WTC11 (cell line): ENCODE measurements at regions not wholly inside any gene's neighbourhood (a gene's known extent, or its start where the extent isn't known, plus 50 kb on each side); places are given as distances from the start of the nearest gene placed in this dataset.

Source experiments
- ATAC-seq: fragments of 200-7000 bp; cut with Tn5 transposase; 2 replicates; pipeline ENCODE4 v1.10.0; 2021; ENCODE audit warnings: mild to moderate bottlenecking, moderate library complexity
- CTCF ChIA-PET: fragments of 300-600 bp; sonication (Branson Sonifier 250); formaldehyde crosslinking; loops from one replicate; lab custom pipeline; 2021; ENCODE audit warnings: antibody characterized with exemption; lab: Charles Lee
- POLR2A ChIA-PET: fragments of 350-600 bp; sonication (Branson Sonifier 250); formaldehyde crosslinking; loops from one replicate; lab custom pipeline; 2021; ENCODE audit warnings: antibody characterized with exemption; lab: Charles Lee
- DNase-seq: peaks from one replicate; pipeline ENCODE4 v3.0.0; 2021; ENCODE audit warnings: low spot score
- H3K27ac Mint-ChIP-seq: 2 replicates; pipeline ENCODE4 v1.8.0; 2021; ENCODE audit warnings: mixed read lengths
- H3K27me3 Mint-ChIP-seq: 2 replicates; pipeline ENCODE4 v1.8.0; 2021; ENCODE audit warnings: low read depth, mild to moderate bottlenecking, moderate library complexity, mixed read lengths
- H3K36me3 Mint-ChIP-seq: 2 replicates; pipeline ENCODE4 v1.8.0; 2021; ENCODE audit warnings: mixed read lengths
- H3K4me1 Mint-ChIP-seq: 2 replicates; pipeline ENCODE4 v1.8.0; 2022; ENCODE audit warnings: mixed read lengths
- H3K4me3 Mint-ChIP-seq: 2 replicates; pipeline ENCODE4 v1.8.0; 2021; ENCODE audit warnings: mild to moderate bottlenecking, moderate library complexity, mixed read lengths
- H3K9me3 Mint-ChIP-seq: 2 replicates; pipeline ENCODE4 v1.8.0; 2021; ENCODE audit warnings: mixed read lengths
- ETV6 ChIP-seq: sonication (generic); formaldehyde crosslinking; IDR thresholded peaks from 2 replicates; pipeline ENCODE4 v1.8.1; 2022; ENCODE audit warnings: mild to moderate bottlenecking, missing genetic modification reagents
- GABPB1 ChIP-seq: sonication (generic); formaldehyde crosslinking; IDR thresholded peaks from 2 replicates; pipeline ENCODE4 v1.8.1; 2023; ENCODE audit warnings: mild to moderate bottlenecking, missing genetic modification reagents
- HMGA2 ChIP-seq: fragments of 250-450 bp; sonication (Bioruptor Pico); IDR thresholded peaks from 2 replicates; pipeline ENCODE4 v1.4.0; 2021; ENCODE audit warnings: mild to moderate bottlenecking, moderate library complexity
- JUN ChIP-seq: sonication (generic); formaldehyde crosslinking; IDR thresholded peaks from 2 replicates; pipeline ENCODE4 v1.8.0; 2023; ENCODE audit warnings: mild to moderate bottlenecking, missing genetic modification reagents
- KAT7 ChIP-seq: sonication (generic); formaldehyde crosslinking; IDR thresholded peaks from 2 replicates; pipeline ENCODE4 v1.8.1; 2023; ENCODE audit warnings: missing genetic modification reagents, mild to moderate bottlenecking, borderline replicate concordance
- MYBL2 ChIP-seq: sonication (generic); formaldehyde crosslinking; IDR thresholded peaks from 2 replicates; pipeline ENCODE4 v1.8.1; 2023; ENCODE audit warnings: mild to moderate bottlenecking, moderate library complexity, missing genetic modification reagents
- SMAD4 ChIP-seq: sonication (generic); formaldehyde crosslinking; IDR thresholded peaks from 2 replicates; pipeline ENCODE4 v1.8.0; 2022; ENCODE audit warnings: mild to moderate bottlenecking, missing genetic modification reagents
- TEAD4 ChIP-seq: sonication (generic); formaldehyde crosslinking; IDR thresholded peaks from 2 replicates; pipeline ENCODE4 v1.8.0; 2022; ENCODE audit warnings: mild to moderate bottlenecking, missing genetic modification reagents
- ZBTB21 ChIP-seq: sonication (generic); formaldehyde crosslinking; IDR thresholded peaks from 2 replicates; pipeline ENCODE4 v1.8.1; 2023; ENCODE audit warnings: mild to moderate bottlenecking, missing genetic modification reagents, borderline replicate concordance
- ZNF671 ChIP-seq: fragments of 250-450 bp; sonication (Bioruptor Pico); IDR thresholded peaks from 2 replicates; pipeline ENCODE4 v1.8.0; 2021; ENCODE audit warnings: mild to moderate bottlenecking
- TF ChIP-seq, protein P1 (sequence below): sonication (generic); formaldehyde crosslinking; IDR thresholded peaks from 2 replicates; pipeline ENCODE4 v1.8.0; 2023; ENCODE audit warnings: missing genetic modification reagents, mild to moderate bottlenecking, borderline replicate concordance
- TF ChIP-seq, protein P2 (sequence below): fragments of 250-450 bp; sonication (Bioruptor Pico); IDR thresholded peaks from 2 replicates; pipeline ENCODE4 v1.9.0; 2021; ENCODE audit warnings: mild to moderate bottlenecking
- TF ChIP-seq, protein P3 (sequence below): sonication (generic); formaldehyde crosslinking; IDR thresholded peaks from 2 replicates; pipeline ENCODE4 v1.8.0; 2022; ENCODE audit warnings: mild to moderate bottlenecking, missing genetic modification reagents
- TF ChIP-seq, protein P4 (sequence below): fragments of 250-450 bp; sonication (Bioruptor Pico); IDR thresholded peaks from 2 replicates; pipeline ENCODE4 v1.9.0; 2021; ENCODE audit warnings: moderate library complexity, mild to moderate bottlenecking, inconsistent platforms, borderline replicate concordance
- TF ChIP-seq, protein P5 (sequence below): sonication (generic); formaldehyde crosslinking; IDR thresholded peaks from 2 replicates; pipeline ENCODE4 v1.8.1; 2023; ENCODE audit warnings: mild to moderate bottlenecking, missing genetic modification reagents
- TF ChIP-seq, protein P6 (sequence below): sonication (generic); formaldehyde crosslinking; conservative IDR thresholded peaks from 2 replicates; pipeline ENCODE4 v1.8.1; 2022; ENCODE audit warnings: mild to moderate bottlenecking, missing genetic modification reagents
- TF ChIP-seq, protein P7 (sequence below): fragments of 250-450 bp; sonication (Bioruptor Pico); IDR thresholded peaks from 2 replicates; pipeline ENCODE4 v1.8.0; 2021; ENCODE audit warnings: mild to moderate bottlenecking
- TF ChIP-seq, protein P8 (sequence below): fragments of 250-450 bp; sonication (Bioruptor Pico); conservative IDR thresholded peaks from 2 replicates; pipeline ENCODE4 v1.9.0; 2021; ENCODE audit warnings: mild to moderate bottlenecking

DNA sequence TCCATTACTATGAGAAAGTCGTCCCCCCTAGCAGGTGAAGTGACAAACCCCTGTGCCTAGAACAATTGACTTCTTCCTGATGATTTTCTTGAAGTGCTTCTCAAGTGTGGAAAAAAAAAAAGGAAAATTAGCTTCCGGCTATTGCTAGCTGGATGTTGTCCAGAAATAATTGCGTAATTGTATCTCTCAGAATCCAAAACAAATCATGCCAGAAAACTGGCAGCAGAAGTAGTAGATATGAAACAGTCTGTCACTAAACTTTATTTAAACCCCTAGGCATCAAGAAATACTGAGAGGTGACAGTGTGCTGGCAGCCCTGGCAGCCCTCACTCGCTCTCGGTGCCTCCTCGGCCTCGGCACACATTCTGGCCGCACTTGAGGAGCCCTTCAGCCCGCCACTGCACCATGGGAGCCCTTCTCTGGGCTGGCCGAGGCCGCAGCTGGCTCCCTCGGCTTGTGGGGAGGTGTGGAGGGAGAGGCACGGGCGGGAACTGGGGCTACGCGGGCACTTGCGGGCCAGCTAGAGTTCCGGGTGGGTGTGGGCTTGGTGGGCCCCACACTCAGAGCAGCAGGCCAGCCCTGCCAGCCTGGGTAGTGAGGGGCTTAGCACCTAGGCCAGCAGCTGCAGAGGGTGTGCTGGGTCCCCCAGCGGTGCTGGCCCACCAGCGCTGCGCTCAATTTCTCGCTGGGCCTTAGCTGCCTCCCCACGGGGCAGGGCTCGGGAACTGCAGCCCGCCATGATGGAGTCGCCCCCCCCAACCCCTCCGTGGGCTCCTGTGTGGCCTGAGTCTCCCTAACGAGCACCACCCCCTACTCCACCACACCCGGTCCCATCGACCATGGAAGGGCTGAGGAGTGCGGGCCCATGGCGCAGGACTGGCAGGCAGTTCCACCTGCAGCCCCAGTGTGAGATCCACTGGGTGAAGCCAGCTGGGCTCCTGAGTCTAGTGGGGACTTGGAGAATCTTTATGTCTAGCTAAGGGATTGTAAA is 80.5 kb upstream of the ABCA12 start:
- ChIA-PET POLR2A (no interaction called here), CTCF (no interaction called here)
- Mint-ChIP-seq H3K27me3 (peaks cover 100% of the 10 kb centered on the region), H3K4me1 (peaks cover 6% of the 10 kb centered on the region), H3K4me3 (no peak overlapping the region), H3K36me3 (peaks cover 34% of the 10 kb centered on the region), H3K27ac (no peak overlapping the region), H3K9me3 (peaks cover 58% of the 10 kb centered on the region)
- TF ChIP-seq ZNF671 (CRISPR knock-in tag) = no peak
- TF ChIP-seq, protein P1, sequence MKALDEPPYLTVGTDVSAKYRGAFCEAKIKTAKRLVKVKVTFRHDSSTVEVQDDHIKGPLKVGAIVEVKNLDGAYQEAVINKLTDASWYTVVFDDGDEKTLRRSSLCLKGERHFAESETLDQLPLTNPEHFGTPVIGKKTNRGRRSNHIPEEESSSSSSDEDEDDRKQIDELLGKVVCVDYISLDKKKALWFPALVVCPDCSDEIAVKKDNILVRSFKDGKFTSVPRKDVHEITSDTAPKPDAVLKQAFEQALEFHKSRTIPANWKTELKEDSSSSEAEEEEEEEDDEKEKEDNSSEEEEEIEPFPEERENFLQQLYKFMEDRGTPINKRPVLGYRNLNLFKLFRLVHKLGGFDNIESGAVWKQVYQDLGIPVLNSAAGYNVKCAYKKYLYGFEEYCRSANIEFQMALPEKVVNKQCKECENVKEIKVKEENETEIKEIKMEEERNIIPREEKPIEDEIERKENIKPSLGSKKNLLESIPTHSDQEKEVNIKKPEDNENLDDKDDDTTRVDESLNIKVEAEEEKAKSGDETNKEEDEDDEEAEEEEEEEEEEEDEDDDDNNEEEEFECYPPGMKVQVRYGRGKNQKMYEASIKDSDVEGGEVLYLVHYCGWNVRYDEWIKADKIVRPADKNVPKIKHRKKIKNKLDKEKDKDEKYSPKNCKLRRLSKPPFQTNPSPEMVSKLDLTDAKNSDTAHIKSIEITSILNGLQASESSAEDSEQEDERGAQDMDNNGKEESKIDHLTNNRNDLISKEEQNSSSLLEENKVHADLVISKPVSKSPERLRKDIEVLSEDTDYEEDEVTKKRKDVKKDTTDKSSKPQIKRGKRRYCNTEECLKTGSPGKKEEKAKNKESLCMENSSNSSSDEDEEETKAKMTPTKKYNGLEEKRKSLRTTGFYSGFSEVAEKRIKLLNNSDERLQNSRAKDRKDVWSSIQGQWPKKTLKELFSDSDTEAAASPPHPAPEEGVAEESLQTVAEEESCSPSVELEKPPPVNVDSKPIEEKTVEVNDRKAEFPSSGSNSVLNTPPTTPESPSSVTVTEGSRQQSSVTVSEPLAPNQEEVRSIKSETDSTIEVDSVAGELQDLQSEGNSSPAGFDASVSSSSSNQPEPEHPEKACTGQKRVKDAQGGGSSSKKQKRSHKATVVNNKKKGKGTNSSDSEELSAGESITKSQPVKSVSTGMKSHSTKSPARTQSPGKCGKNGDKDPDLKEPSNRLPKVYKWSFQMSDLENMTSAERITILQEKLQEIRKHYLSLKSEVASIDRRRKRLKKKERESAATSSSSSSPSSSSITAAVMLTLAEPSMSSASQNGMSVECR (CRISPR knock-in tag) = no peak
- TF ChIP-seq, protein P2, sequence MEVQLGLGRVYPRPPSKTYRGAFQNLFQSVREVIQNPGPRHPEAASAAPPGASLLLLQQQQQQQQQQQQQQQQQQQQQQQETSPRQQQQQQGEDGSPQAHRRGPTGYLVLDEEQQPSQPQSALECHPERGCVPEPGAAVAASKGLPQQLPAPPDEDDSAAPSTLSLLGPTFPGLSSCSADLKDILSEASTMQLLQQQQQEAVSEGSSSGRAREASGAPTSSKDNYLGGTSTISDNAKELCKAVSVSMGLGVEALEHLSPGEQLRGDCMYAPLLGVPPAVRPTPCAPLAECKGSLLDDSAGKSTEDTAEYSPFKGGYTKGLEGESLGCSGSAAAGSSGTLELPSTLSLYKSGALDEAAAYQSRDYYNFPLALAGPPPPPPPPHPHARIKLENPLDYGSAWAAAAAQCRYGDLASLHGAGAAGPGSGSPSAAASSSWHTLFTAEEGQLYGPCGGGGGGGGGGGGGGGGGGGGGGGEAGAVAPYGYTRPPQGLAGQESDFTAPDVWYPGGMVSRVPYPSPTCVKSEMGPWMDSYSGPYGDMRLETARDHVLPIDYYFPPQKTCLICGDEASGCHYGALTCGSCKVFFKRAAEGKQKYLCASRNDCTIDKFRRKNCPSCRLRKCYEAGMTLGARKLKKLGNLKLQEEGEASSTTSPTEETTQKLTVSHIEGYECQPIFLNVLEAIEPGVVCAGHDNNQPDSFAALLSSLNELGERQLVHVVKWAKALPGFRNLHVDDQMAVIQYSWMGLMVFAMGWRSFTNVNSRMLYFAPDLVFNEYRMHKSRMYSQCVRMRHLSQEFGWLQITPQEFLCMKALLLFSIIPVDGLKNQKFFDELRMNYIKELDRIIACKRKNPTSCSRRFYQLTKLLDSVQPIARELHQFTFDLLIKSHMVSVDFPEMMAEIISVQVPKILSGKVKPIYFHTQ (CRISPR knock-in tag) = no peak
- TF ChIP-seq, protein P3, sequence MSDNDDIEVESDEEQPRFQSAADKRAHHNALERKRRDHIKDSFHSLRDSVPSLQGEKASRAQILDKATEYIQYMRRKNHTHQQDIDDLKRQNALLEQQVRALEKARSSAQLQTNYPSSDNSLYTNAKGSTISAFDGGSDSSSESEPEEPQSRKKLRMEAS (CRISPR knock-in tag) = no peak
- TF ChIP-seq, protein P4, sequence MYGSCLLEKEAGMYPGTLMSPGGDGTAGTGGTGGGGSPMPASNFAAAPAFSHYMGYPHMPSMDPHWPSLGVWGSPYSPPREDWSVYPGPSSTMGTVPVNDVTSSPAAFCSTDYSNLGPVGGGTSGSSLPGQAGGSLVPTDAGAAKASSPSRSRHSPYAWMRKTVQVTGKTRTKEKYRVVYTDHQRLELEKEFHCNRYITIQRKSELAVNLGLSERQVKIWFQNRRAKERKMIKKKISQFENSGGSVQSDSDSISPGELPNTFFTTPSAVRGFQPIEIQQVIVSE (CRISPR knock-in tag) = no peak
- TF ChIP-seq, protein P5, sequence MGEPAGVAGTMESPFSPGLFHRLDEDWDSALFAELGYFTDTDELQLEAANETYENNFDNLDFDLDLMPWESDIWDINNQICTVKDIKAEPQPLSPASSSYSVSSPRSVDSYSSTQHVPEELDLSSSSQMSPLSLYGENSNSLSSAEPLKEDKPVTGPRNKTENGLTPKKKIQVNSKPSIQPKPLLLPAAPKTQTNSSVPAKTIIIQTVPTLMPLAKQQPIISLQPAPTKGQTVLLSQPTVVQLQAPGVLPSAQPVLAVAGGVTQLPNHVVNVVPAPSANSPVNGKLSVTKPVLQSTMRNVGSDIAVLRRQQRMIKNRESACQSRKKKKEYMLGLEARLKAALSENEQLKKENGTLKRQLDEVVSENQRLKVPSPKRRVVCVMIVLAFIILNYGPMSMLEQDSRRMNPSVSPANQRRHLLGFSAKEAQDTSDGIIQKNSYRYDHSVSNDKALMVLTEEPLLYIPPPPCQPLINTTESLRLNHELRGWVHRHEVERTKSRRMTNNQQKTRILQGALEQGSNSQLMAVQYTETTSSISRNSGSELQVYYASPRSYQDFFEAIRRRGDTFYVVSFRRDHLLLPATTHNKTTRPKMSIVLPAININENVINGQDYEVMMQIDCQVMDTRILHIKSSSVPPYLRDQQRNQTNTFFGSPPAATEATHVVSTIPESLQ = no peak
- TF ChIP-seq SMAD4 (CRISPR knock-in tag) = no peak
- TF ChIP-seq GABPB1 = no peak
- TF ChIP-seq KAT7 = no peak
- TF ChIP-seq ZBTB21 = no peak
- TF ChIP-seq ETV6 (CRISPR knock-in tag) = no peak
- TF ChIP-seq, protein P6, sequence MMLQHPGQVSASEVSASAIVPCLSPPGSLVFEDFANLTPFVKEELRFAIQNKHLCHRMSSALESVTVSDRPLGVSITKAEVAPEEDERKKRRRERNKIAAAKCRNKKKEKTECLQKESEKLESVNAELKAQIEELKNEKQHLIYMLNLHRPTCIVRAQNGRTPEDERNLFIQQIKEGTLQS (CRISPR knock-in tag) = no peak
- ATAC-seq (no peak), DNase-seq (no peak)

DNA sequence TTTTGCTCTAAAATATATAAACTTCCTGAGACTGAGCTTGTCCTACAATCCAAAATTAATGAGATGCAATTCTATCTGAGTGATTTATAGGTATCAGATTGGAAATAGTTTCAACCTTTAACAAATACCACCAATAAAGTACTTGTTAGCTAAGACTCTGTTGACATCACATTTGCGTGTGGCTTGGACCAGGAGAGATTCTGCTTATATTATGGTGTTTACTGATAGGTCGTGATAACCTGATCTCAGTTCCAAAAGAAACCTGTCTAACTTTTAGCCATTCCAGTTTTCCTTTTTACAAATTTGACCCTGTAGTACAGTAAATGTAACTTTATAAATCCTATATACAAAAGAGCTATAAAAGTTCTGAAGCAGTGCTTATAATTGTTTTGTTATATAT is 78.4 kb upstream of the ABCA12 start:
- POLR2A ChIA-PET = no interaction called here
- no peak overlapping the region for H3K27ac Mint-ChIP-seq
- no peak overlapping the region for H3K4me3 Mint-ChIP-seq
- CTCF ChIA-PET = no interaction called here
- peaks cover 47% of the 10 kb centered on the region for H3K36me3 Mint-ChIP-seq
- peaks cover 63% of the 10 kb centered on the region for H3K9me3 Mint-ChIP-seq
- peaks cover 6% of the 10 kb centered on the region for H3K4me1 Mint-ChIP-seq
- DNase-seq (no peak), ATAC-seq (no peak)
- peaks cover 100% of the 10 kb centered on the region for H3K27me3 Mint-ChIP-seq
- TF ChIP-seq, protein P7, sequence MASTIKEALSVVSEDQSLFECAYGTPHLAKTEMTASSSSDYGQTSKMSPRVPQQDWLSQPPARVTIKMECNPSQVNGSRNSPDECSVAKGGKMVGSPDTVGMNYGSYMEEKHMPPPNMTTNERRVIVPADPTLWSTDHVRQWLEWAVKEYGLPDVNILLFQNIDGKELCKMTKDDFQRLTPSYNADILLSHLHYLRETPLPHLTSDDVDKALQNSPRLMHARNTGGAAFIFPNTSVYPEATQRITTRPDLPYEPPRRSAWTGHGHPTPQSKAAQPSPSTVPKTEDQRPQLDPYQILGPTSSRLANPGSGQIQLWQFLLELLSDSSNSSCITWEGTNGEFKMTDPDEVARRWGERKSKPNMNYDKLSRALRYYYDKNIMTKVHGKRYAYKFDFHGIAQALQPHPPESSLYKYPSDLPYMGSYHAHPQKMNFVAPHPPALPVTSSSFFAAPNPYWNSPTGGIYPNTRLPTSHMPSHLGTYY (CRISPR knock-in tag) = no peak
- TF ChIP-seq TEAD4 (CRISPR knock-in tag) (no peak), HMGA2 (CRISPR knock-in tag) (no peak), ZNF671 (CRISPR knock-in tag) (no peak), JUN (no peak), GABPB1 (no peak), MYBL2 (CRISPR knock-in tag) (no peak)
- TF ChIP-seq, protein P8, sequence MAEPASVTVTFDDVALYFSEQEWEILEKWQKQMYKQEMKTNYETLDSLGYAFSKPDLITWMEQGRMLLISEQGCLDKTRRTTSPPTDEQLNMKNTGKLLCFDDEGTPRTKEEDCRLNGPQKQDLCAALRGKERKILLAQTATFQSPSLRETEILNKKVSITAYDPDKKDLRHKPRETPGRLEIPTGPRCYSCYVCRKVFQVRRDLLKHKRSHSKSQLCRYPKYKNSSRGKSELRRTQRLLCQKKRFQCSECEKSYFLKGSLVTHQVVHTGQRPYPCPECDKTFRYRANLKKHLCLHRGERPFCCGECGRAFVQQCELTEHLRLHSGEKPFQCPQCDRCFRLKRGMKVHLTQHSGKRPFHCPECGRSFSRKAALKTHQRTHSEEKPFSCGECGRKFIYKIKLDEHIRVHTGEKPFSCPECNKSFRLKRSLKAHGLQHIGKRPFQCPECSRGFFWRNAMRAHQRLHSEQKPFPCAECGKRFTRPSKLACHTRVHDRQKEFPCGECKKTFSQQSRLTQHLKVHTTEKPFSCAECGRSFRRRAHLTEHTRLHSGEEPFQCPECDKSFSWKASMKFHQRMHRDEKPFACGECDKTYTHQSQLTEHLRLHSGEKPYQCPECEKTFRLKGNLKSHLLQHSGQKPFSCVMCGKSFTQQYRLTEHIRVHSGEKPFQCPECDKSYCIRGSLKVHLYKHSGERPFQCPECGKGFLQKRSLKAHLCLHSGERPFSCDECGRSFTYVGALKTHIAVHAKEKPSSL (CRISPR knock-in tag) = no peak
